ENCODE measurements at regions not wholly inside any gene's neighbourhood (a gene's known extent, or its start where the extent isn't known, plus 50 kb on each side); places are given as distances from the start of the nearest gene placed in this dataset.

DNA sequence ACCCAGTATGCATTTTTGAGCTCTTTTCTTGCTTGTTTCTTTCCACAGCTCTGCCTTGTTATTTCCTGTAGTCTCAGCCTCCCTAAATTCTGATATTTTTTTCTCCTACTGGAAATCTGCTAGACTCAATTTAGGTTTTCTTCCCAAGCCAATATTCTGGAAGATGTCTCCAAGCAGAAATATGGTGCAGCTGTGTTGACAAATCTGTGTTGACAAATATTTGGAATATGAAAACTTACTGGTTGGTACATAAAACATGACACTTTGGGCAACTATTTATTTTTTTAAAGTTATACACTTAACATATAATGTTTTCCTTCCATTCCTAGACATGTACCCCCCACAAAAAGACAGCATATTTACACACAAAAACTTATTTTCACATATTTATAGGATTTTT, 1048.4 kb downstream of the NCAM2 start:
- DNase-seq: no peak

- DNase-seq: no peak
Measured at GRCh38 chr21:22056904-22057303, 1058.7 kb downstream of the NCAM2 start.

- no peak for DNase-seq
Measured at GRCh38 chr21:22062472-22063139, 1064.4 kb downstream of the NCAM2 start.

DNA sequence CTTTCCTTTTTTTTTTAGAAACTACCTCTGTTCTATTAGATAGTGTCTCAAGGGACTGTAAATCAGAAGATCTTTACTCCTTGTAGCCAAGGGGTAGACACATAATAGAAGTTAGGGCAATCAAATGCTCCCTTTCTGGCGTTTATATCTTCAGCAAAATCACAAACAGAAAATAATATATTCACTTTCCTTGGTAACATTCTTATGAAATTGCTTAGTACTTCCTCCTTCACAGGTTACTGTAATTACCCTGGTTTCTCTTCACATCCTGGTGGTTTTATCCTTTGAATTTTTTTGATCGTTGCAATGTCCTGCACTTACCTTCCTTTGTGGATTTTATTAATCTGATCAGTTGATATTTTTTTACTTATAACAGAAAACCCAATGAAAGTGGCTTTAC, 1064.9 kb downstream of the NCAM2 start:
- no peak for DNase-seq

DNA sequence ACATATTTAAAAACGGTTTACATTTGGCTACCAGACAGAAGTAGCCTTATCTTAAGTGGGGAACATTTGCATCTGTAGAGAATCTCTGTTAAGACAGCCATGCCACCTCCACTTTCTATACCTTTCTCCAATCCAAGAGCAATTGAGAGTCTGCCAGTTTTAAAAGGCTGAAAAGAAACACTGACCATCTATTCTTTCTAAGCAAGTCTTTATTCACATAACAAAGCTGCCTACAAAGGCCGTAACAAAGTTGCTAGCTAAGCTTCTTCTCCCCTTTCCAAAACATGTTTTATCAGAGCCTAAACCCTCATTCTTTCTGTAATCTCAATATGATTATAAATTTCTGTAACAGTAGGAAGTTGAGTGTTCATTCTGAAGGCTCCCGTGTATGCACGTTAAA, 1078.3 kb downstream of the NCAM2 start:
- no peak for DNase-seq

DNA sequence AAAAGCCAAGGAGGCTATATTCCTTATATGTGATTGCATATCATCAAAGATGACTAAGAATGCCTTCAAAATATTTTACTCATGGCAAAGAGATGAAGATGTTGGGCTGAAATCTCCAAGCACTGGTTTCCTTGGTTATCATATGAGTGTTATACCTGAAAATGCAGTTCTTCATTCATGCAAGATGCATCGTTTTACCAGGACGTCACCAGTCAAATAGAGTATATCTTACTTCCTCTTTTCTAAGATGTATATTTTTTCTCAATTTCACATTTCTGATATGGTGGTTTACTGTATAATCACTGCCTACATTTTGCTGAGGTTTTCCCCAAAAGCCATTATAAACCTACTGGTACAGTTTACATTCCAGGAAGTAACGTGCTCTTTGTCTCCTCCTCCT, 1085.7 kb downstream of the NCAM2 start:
- DNase-seq: no peak

GRCh38 chr21:22096314-22096713, 1098.1 kb downstream of the NCAM2 start:
- no peak for DNase-seq

DNA sequence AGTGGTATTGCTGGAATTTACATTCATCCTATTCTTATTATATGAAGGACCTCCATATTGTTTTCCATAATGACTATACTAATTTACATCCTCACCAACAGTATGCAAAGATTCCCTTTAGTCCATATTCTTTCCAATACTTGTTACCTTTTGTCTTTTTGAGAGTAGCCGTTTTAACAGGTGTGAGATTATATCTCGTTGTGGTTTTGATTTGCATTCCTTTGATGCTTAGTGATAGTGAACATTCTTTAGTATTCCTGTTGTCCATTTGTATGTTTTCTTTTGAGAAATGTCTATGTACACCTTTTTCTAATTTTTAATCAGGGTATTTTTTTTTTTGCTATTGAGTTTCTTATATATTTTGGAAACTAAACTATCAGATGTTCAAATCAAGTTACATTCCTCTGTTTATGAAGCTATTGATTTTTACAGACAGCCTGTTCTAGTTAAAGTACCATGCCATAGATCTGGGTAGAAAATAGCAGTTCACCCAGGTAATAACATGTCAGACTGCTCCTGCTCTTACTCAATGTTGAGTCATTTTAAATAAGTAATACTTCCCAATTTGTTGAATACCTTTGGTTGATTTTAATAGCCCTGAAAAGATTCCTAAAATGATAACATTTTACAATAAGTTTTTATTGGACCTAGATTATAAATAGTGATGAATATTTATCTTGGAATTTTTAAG, 1108.7 kb downstream of the NCAM2 start:
- DNase-seq: no peak

- no peak for DNase-seq
Measured at GRCh38 chr21:22115746-22116145, 1117.5 kb downstream of the NCAM2 start.

GRCh38 chr21:22120616-22121266, 1122.5 kb downstream of the NCAM2 start:
- no peak for DNase-seq

DNA sequence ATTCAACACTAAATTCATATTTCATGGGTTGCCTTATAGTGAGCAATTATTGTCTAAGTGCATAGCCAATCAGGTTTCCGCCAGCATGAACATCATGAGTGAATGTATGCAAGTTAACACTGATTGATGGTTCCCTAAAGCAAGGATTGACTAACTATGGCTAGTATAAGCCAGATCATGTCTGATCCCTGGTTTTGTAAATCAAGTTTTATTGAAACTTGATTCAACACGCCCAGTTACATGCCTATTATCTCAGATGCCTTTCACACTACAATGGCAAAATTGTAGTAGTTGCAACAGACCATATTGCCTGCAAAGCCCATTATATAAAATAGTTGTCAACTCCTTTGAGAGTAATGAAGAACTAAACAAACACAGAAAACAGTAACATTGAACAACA, 1127.4 kb downstream of the NCAM2 start:
- DNase-seq: no peak

- DNase-seq: no peak
Measured at GRCh38 chr21:22128671-22129070, 1130.5 kb downstream of the NCAM2 start.

DNA sequence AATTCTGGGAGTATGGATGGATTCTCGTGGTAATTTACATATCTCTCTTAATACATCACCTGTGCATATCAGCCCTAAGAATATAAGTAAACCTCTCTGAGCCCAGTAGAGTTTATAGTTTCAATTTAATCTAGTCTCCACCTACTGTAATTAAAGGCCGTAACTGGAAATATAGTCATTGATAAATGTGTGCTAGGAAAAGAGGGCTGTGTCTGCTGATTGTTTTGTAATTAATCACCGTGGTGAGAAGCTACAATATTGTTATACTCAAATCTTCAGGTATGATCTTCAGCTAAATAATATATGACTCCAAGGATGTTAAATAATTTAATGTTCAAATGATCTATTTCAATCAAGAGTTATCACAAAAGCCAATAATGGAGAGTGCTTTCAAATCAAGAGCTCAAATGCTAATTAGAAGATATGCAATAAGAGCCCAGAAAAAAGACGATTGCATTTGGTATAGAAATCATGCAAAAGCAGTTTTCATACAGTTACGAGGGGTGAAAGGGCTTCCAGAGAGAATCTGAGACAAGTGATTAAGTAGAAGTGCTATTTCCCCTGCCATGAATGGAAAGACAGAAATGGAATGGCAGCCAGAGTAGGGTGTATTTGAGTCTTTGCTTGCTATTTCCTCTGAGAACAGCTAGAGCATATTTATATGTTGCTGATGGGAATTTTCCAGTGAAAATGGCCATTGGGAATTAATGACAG, 1134.3 kb downstream of the NCAM2 start:
- no peak for DNase-seq

DNA sequence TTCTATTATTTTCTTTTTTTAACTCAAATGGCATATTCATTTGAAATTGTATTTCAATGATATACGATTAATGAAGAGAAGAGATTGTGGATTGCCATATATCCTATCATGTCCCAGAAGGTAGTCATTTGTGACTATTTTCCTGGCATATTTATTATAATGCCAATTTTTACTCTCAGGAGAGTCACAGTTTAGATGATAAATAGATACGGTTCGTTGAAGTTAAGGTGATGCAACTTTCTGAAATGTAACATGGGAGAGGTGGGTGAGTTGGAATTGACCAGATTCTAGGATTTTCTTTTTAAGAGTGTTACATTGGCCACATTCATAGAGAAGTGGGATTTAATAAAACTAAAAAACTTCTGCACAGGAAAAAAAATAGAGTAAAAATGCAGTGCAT, 1138.5 kb downstream of the NCAM2 start:
- no peak for DNase-seq

DNA sequence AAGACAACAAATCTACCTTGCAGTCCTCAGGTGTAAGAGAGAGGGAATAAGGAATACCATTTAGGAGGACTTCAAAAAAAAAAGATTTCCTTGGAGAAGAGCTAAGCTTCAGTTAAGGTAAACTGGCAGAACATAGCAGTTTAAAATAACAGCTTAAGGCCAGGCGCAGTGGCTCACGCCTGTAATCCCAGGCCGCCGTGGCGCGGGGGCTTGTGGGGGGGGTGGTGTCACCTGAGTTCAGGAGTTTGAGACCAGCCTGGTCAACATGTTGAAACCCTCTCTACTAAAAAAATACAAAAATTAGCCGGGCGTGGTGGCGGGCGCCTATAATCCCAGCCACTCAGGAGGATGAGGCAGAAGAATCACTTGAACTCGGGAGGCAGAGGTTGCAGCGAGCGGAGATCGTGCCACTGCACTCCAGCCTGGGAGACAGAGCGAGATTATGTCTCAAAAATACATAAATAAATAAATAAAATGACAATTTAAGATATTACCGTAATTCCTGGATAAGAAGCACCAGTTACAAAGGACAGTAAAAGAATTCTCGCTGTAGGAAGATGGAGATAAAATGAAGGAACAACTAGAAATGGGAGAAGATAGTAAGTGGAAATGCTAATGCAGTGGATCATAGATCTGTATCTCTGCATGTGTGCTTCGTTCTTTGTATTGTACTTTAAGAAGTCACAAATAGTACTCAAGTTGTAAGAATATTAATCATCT, 1140.2 kb downstream of the NCAM2 start:
- DNase-seq: no peak

GRCh38 chr21:22145545-22145944, 1147.3 kb downstream of the NCAM2 start:
- DNase-seq: no peak

GRCh38 chr21:22154579-22155274, 1156.5 kb downstream of the NCAM2 start:
- no peak for DNase-seq

DNA sequence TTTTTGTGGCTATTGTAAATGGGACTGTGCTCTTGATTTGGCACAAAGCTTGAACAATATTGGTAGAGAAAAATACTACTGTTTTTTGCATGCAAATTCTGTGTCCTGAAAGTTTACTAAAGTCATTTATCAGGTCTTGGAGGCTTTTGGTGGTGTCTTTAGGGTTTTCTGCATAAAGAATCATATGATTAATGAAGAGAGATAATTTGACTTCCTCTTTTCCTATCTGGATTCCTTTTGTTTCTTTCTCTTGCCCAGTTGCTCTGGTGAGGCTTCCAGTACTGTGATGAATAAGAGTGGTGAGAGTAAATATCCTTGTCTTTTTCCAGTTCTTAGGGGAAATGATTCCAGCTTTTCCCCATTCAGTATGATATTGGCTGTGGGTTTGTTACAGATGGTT, 1166.7 kb downstream of the NCAM2 start:
- no peak for DNase-seq

- DNase-seq: no peak
Measured at GRCh38 chr21:22174746-22175145, 1176.5 kb downstream of the NCAM2 start.

DNA sequence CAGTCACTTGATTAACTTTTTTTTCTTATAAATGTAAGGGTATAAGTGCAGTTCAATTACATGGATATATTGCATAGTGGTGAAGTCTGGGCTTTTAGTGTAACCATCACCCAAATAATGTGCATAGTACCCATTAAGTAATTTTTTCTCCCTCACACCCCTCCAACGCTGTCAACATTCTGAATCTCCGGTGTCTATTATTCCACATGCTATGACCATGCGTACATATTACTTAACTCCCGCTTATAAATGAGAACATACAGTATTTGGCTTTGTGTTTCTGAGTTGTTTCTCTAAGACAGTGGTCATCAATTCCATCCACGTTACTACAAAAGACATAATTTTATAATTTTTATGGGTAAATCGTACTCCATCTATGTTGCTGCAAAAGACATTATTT, 1191.1 kb downstream of the NCAM2 start:
- DNase-seq: no peak

DNA sequence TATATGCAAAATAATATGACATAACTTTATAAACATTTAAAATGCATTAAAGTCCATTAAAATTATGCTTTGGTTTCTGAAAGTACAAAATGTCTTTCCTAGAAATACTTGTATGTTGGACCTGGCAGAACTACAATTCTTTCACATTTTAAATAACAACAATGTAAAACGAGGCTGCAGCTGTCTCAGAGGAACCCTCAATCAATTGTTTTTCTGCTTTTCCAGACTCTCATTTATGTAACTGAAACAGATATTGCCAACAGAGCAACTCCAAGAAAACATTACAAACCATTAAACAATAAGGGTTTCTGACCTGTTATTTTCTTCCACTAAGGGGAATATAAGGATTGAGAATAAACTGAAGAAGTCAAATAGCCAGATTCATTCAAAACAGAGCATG, 1193.4 kb downstream of the NCAM2 start:
- DNase-seq: peak; percentile 10

DNA sequence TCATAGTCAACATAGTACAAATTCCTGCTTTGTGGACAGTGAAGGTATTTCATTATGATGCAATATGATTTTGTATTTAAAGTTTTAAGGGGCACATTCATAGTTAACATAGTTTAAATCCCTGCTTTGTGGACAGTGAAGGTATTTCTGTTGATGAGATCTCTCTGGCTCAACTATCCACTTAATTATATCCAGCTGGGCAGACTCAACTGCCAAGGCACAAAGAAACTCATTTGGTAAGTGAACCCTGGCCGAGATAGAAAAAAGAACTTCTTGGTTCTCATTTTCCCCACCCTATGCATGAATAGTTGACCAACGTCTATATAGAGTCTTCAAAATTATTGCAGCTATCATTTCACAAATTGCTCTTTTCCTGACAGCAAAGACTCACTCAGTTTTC, 1194.6 kb downstream of the NCAM2 start:
- no peak for DNase-seq

Measured in NCI-H1105 treated with DMSO at 0.1 percent for 48 hours (cell line).